IgD-negative memory B cell (primary cell): ENCODE measurements at regions not wholly inside any gene's neighbourhood (a gene's known extent, or its start where the extent isn't known, plus 50 kb on each side); places are given as distances from the start of the nearest gene placed in this dataset.

Experiments used
- H3K27ac Mint-ChIP-seq, 3 donors: one replicate each; pipeline ENCODE4 v1.8.0; 2020 to 2022; ENCODE audit warnings: mild to moderate bottlenecking in 3 of 3, mixed read lengths in 3 of 3, moderate library complexity in 1 of 3
- H3K27me3 Mint-ChIP-seq: one replicate; pipeline ENCODE4 v1.8.0; 2021; ENCODE audit warnings: mixed read lengths
- H3K36me3 Mint-ChIP-seq: one replicate; pipeline ENCODE4 v1.8.0; 2020; ENCODE audit warnings: mild to moderate bottlenecking, mixed read lengths
- H3K4me1 Mint-ChIP-seq, 3 donors: one replicate each; pipeline ENCODE4 v1.8.0; 2020 to 2022; ENCODE audit warnings: mixed read lengths in 3 of 3, mild to moderate bottlenecking in 1 of 3
- H3K4me3 Mint-ChIP-seq, 4 donors: one replicate each; pipeline ENCODE4 v1.8.0; 2020 to 2022; ENCODE audit warnings: mild to moderate bottlenecking in 4 of 4, mixed read lengths in 4 of 4, moderate library complexity in 3 of 4
- H3K9me3 Mint-ChIP-seq, 3 donors: one replicate each; pipeline ENCODE4 v1.8.0; 2020 to 2021; ENCODE audit warnings: mixed read lengths in 3 of 3, mild to moderate bottlenecking in 1 of 3

GRCh38 chr13:22665506-22665905 lies 515.3 kb upstream of the SGCG start:
- no peak overlapping the region for H3K27ac Mint-ChIP-seq
- no peaks in the 10 kb centered on the region for H3K27me3 Mint-ChIP-seq
- no peaks in the 10 kb centered on the region for H3K9me3 Mint-ChIP-seq
- H3K4me1 Mint-ChIP-seq, result no peaks in the 10 kb centered on the region
- H3K36me3 Mint-ChIP-seq, result no peaks in the 10 kb centered on the region
- no peak overlapping the region for H3K4me3 Mint-ChIP-seq

DNA sequence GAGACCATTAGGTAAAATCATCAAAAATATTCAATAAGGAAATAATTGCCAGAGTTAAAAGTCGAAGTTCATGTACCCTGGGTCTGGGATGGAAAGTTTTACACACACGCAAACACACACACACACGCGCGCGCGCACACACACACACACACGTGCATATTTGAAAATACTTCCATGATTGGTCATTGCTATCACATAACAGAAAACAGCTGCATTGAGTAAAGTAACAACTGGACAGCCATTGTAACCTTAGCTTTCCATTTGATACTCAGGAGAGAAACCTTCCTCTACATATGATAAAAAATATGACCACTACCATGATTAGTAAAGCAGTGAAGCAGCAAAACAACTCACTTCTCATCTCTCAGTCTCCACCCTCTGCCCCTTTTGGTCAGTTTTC lies 490.0 kb upstream of the SGCG start:
- H3K4me1 Mint-ChIP-seq, result no peaks in the 10 kb centered on the region
- no peak overlapping the region for H3K27ac Mint-ChIP-seq
- no peak overlapping the region for H3K4me3 Mint-ChIP-seq
- peaks cover 7 to 11% (median 8%) of the 10 kb centered on the region in 3 donors for H3K9me3 Mint-ChIP-seq
- H3K27me3 Mint-ChIP-seq, result no peaks in the 10 kb centered on the region
- peaks cover 2% of the 10 kb centered on the region for H3K36me3 Mint-ChIP-seq

DNA sequence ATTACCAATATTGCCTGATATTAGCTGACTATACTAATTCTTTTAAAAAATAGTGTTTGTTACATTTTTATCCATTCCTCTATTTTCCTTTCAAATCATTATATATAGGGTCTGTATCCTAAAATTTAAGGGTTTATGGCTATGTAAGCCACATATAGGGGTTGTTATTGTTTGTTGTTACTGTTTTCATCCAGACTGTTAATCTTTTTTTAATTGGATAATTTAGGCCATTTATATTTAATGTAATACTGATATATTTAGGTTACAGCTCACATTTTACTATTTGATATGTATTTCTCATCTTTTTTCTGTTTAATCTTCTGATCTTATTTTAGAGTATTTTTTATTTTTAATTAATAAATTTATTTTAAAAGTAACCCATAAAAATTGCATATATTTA lies 487.1 kb upstream of the SGCG start:
- peaks cover 7 to 19% (median 7%) of the 10 kb centered on the region in 3 donors for H3K9me3 Mint-ChIP-seq
- H3K36me3 Mint-ChIP-seq, result peaks cover 2% of the 10 kb centered on the region
- no peaks in the 10 kb centered on the region for H3K27me3 Mint-ChIP-seq
- no peak overlapping the region for H3K4me3 Mint-ChIP-seq
- H3K4me1 Mint-ChIP-seq, result no peaks in the 10 kb centered on the region
- H3K27ac Mint-ChIP-seq, result no peak overlapping the region

DNA sequence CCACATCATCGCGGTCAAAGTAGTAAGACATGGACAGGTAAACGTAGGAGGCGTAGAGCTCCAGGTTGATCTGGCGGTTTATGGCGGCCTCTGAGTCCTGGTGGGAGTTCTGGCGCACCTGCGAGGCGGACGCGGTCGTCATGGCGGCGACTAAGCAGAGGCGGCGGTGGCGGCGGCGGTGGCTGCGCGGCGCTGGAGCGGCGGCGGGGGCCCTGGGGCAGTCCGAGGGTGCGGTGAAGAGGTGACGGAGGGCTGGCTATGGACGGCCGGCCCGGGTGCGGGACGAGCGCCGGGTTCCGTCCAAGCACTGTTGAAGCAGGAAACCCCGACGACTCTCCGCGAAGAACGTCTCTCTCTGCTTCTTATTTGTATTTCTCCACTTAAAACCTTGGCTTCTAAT lies 484.3 kb upstream of the SGCG start:
- Mint-ChIP-seq H3K4me3 (no peak overlapping the region), H3K36me3 (peaks cover 2% of the 10 kb centered on the region), H3K9me3 (peaks cover 3 to 20% (median 7%) of the 10 kb centered on the region in 3 donors), H3K4me1 (no peaks in the 10 kb centered on the region), H3K27ac (no peak overlapping the region), H3K27me3 (no peaks in the 10 kb centered on the region)

DNA sequence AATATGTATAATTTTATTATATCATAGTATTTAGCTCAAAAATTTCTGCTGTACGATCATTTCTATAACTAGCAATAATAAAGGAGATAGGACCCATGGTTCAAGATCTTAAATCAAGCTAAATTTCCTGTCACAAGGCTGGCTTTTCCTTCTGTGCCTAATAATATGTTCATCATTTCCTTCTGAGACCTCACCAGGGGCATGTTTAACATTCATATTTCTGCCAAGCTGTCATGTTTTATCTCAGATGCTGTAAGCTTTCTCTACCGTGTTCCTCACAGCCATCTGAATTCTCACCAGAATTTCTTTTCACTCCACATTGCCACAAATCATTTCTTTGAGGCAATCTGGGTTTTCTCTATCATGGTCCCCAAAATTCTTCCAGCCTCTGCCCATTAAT lies 482.3 kb upstream of the SGCG start:
- Mint-ChIP-seq H3K27me3 (no peaks in the 10 kb centered on the region), H3K36me3 (peaks cover 2% of the 10 kb centered on the region), H3K4me1 (no peaks in the 10 kb centered on the region), H3K27ac (no peak overlapping the region), H3K4me3 (no peak overlapping the region), H3K9me3 (peaks cover 2 to 15% (median 7%) of the 10 kb centered on the region in 3 donors)

GRCh38 chr13:22700246-22700887 lies 480.4 kb upstream of the SGCG start:
- Mint-ChIP-seq H3K9me3 (peaks cover 2 to 11% (median 3%) of the 10 kb centered on the region in 3 donors), H3K27me3 (no peaks in the 10 kb centered on the region), H3K36me3 (no peaks in the 10 kb centered on the region), H3K4me1 (no peaks in the 10 kb centered on the region), H3K4me3 (no peak overlapping the region), H3K27ac (no peak overlapping the region)

DNA sequence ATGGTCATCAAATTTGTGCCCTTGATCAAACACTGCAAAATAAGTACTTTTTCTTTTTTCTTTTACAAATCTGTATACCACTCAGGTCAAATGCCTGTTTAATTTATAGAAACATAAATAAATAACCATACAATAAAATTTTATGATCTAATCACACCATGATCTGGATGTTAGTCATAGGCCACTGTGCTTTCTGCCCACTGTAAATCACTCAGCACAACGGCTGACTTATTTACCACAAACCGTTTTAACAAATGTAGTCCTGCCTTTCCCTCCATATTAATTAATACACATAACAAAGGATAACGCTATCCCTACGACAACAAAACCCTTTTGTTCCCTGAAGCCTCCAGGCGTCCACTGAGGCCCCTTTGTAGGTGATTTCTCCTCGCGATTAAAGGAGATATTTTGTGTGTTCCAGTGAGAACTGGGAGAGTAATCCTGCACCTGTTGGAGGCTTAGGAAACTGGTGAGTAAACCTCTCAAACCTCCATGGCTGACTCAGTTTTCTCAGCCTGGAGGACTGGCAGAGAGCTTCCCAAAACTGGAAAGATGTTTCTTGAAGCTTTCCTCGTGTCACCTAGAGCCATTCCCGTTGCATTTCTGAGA lies 477.1 kb upstream of the SGCG start:
- Mint-ChIP-seq H3K4me3 (no peak overlapping the region), H3K27ac (no peak overlapping the region), H3K36me3 (no peaks in the 10 kb centered on the region), H3K4me1 (no peaks in the 10 kb centered on the region), H3K9me3 (peaks cover 0 to 2% (median under 1%) of the 10 kb centered on the region in 3 donors), H3K27me3 (no peaks in the 10 kb centered on the region)

DNA sequence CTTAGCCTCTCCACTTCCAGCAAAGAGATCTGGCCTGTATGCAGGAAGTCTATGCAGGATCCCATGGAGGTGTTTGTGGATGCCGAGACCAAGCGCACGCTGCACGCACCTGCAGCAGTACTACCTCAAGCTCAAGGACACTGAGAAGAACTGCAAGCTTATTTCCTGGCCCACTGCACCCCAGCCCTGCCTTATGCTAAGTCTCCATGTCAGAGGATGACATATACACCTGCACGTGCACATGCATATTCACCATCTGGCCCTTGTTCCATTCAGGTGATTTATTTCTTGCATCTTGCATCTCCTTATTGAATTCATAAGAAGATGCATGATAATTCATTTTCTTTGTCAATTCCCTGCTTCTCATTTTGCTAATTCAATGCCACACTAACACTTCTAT lies 472.8 kb upstream of the SGCG start:
- Mint-ChIP-seq H3K9me3 (peaks cover 0 to 2% (median 0%) of the 10 kb centered on the region in 3 donors), H3K4me1 (no peaks in the 10 kb centered on the region), H3K27ac (no peak overlapping the region), H3K4me3 (no peak overlapping the region), H3K36me3 (no peaks in the 10 kb centered on the region), H3K27me3 (no peaks in the 10 kb centered on the region)

DNA sequence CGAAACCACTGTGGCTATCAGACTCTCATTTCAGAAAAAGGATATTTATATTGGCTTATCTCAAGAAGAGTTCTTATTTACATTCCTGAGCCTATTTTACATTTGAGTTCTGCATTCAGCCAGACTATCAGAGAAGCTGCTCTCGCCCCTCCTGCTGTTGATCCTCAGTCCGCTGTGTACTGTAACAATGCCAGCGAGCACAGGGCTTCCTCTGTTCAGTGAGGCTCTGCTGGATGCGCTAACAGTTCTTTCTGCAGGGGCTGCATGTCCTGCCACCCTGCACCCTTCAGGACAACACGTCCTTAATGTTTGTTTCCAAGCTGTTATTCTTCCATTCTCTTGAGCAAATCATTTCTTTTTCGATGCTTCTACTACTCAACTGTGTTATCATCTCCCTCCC lies 463.7 kb upstream of the SGCG start:
- no peak overlapping the region for H3K4me3 Mint-ChIP-seq
- H3K9me3 Mint-ChIP-seq, result peaks cover 0 to 4% (median 0%) of the 10 kb centered on the region in 3 donors
- H3K4me1 Mint-ChIP-seq, result no peaks in the 10 kb centered on the region
- H3K27ac Mint-ChIP-seq, result no peak overlapping the region
- peaks cover 1% of the 10 kb centered on the region for H3K36me3 Mint-ChIP-seq
- H3K27me3 Mint-ChIP-seq, result no peaks in the 10 kb centered on the region

- no peaks in the 10 kb centered on the region for H3K4me1 Mint-ChIP-seq
- H3K27ac Mint-ChIP-seq, result no peak overlapping the region
- H3K36me3 Mint-ChIP-seq, result no peaks in the 10 kb centered on the region
- peaks cover 0 to 3% (median 0%) of the 10 kb centered on the region in 3 donors for H3K9me3 Mint-ChIP-seq
- no peak overlapping the region for H3K4me3 Mint-ChIP-seq
- H3K27me3 Mint-ChIP-seq, result no peaks in the 10 kb centered on the region
These were observed 454.1 kb upstream of the SGCG start for GRCh38 chr13:22726726-22727125.

DNA sequence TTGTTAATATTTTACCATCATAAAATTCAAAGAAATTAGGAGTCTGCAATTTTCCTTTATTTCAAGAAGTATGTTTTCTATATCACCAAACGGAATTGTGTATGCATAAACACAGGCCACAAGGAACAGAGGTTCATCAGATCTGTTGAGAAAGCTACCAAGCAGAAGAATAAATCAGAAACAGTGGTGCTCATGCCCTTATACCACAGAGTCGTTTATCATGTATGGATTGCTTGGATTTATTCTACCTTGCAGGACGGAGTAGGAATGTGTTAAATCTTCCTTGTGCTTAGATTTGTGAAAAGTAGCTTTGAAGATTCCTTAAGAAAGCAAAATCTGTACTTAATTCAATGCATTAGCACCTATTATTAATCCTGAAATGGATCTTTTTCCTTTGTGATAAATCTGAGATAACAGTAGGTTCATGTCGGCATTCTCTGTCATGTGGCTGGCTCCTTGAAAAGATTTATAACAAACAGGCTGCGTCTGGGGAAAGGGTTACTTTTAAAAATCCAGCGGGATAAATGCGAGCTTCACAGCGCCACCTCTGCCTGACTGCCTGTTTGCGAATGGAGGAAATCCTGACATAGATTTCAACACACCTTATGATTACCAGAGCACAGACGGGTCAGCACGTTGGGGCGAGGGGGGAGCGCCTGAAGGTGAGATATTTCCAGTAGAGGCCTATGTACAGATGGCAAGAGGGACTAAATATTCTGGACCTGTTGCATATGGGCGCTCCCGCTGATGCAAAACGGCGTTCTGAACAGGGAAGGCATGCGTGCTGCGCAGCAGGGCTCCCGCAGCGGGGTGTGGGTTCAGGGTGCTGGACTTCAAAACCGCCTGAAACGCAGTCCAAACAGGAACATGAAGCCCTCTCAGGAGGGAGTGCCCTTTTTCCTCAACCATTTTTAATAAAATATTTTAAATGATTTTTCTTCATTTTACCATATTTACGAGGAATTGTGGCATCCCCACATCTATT lies 445.5 kb upstream of the SGCG start:
- Mint-ChIP-seq H3K27me3 (peaks cover 5% of the 10 kb centered on the region), H3K9me3 (peaks cover 0 to 2% (median 0%) of the 10 kb centered on the region in 3 donors), H3K4me1 (no peaks in the 10 kb centered on the region), H3K27ac (no peak overlapping the region), H3K4me3 (no peak overlapping the region), H3K36me3 (no peaks in the 10 kb centered on the region)

DNA sequence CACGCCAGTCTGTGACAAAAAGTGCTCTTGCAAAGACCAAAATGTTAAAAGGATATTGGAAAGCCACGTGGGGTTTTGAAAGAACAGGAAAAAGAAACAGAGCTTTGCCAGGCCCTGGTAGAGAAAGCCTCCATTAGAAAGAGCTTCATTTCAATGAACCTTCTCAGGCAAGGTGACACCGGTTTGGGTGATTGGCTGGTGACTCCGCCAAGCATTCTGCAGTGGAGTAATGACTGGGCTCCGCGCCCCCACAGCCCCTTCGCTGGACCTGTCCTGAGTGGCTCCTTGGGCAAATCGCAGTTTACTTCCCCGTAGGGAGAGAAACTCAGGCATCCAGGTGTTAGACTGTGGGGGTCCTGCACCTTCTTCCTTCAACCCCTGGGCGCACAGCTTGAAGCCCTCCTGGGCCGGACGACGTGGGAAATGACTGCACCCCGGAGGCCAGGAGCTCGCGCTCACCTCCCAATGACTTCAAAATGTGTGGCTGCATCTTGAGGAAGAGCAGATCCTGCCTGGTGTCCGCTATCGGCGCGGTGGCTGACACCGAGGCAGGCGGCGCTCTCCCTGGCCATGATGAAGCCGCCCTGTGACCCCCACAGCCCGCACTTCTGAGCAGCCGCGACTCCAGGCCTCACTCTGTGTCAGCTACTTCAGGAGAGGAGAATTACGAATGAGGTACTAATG lies 444.6 kb upstream of the SGCG start:
- Mint-ChIP-seq H3K4me3 (no peak overlapping the region), H3K36me3 (no peaks in the 10 kb centered on the region), H3K4me1 (no peaks in the 10 kb centered on the region), H3K27ac (no peak overlapping the region), H3K27me3 (peaks cover 5% of the 10 kb centered on the region), H3K9me3 (peaks cover 0 to 5% (median 0%) of the 10 kb centered on the region in 3 donors)

DNA sequence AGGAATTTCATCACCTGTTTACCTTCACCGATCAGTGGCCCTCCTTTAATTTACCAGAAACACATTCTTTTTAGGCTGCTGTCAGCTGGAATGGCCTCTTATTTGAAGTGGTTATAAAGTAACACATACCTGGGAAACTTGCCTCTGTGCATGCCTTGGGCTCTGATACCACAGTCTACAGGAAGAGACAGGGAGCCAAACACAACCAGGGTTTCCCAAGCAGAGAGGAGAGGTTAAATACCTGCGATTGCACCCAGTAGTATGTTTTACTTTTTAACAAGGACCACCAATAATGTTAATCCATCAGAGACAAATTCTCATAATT lies 444.0 kb upstream of the SGCG start:
- peaks cover 5% of the 10 kb centered on the region for H3K27me3 Mint-ChIP-seq
- H3K27ac Mint-ChIP-seq, result no peak overlapping the region
- no peaks in the 10 kb centered on the region for H3K36me3 Mint-ChIP-seq
- H3K4me1 Mint-ChIP-seq, result no peaks in the 10 kb centered on the region
- no peak overlapping the region for H3K4me3 Mint-ChIP-seq
- H3K9me3 Mint-ChIP-seq, result peaks cover 0 to 5% (median 0%) of the 10 kb centered on the region in 3 donors

GRCh38 chr13:22738357-22738756 lies 442.4 kb upstream of the SGCG start:
- peaks cover 0 to 4% (median 2%) of the 10 kb centered on the region in 3 donors for H3K9me3 Mint-ChIP-seq
- no peaks in the 10 kb centered on the region for H3K36me3 Mint-ChIP-seq
- no peak overlapping the region for H3K27ac Mint-ChIP-seq
- no peaks in the 10 kb centered on the region for H3K4me1 Mint-ChIP-seq
- no peak overlapping the region for H3K4me3 Mint-ChIP-seq
- H3K27me3 Mint-ChIP-seq, result peaks cover 5% of the 10 kb centered on the region

- Mint-ChIP-seq H3K9me3 (peaks cover 0 to 4% (median 4%) of the 10 kb centered on the region in 3 donors), H3K4me3 (no peak overlapping the region), H3K27me3 (peaks cover 4% of the 10 kb centered on the region), H3K27ac (no peak overlapping the region), H3K36me3 (no peaks in the 10 kb centered on the region), H3K4me1 (no peaks in the 10 kb centered on the region)
These were observed 440.5 kb upstream of the SGCG start for GRCh38 chr13:22740264-22740663.
